ENCODE measurements at regions not wholly inside any gene's neighbourhood (a gene's known extent, or its start where the extent isn't known, plus 50 kb on each side); places are given as distances from the start of the nearest gene placed in this dataset.
"Not testable (repeated sequence)": the region's sequence is repeated elsewhere in the genome, so short reads cannot be mapped to it uniquely, and the experiment has no call there.

DNA sequence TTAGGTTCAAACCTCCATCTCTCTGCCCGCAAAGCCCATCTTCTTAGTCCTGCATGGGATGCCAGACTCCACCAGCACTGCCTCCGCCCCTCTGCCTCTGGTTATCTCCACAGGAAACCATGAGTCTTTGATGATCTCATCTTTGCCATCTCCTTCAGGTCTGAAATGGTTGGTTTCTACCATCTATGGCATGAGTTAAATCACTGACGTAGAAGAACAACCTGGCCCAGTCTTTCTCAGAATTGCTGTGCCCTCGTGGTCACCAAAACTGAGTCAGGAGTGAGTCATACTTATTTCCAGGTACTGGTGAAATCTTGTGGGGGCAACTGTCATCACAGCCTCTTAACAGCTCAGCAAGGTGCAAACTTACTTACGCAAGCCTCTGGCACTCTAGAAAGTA lies 468.7 kb upstream of the C16orf82 start:
- DNase-seq = no peak

DNA sequence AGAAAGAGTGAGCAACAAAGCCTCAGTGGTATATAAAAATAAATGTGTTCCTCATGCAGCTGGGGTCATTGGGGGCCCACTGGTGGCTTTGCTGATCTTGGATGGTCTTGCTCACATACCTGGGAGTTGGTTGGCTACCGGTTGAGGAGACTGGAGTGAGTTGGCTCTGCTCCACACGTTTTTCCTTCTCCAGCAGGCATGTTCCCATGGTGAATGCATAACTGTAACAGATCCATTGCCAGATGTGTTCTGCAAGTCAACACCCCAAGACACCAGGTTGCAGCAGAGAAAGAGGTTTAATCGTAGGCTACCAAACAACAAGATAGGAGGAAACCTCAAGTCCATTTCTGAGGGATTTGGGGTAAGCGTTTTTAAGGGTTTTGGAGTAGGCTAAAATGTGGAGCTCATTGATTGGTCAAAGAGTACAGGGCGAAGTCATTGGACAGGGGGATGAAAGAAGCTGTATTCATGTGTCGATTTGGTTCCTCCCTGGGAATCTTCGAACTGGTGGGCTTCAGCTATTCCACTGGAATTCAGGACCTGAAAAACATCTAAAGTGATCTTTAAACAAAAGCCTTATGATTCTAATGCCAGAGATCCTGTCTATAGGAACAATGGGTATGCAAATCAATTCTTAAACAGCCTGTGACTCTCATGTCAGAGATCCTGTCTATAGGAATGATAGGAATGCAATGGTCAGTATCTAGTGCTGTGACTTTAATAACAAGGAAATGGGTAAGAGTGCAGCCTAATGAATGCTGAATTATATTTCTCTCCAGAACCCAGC lies 467.5 kb upstream of the C16orf82 start:
- DNase-seq = no peak

DNA sequence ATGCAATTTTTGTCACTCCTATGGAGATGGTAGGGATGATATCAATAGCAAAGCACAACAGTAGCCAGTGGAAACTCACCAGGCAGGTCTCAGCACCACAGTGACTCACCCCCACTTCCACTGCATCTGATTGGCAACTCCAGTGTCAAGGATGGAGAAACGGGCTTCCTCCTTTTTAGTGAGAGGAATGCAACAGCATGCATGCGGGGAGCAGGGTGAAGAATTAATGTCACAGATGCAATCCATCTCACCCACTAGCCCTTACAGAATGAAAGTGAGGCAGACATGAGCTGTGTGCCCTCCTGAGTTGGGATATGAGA lies 467.0 kb upstream of the C16orf82 start:
- no peak for DNase-seq

DNA sequence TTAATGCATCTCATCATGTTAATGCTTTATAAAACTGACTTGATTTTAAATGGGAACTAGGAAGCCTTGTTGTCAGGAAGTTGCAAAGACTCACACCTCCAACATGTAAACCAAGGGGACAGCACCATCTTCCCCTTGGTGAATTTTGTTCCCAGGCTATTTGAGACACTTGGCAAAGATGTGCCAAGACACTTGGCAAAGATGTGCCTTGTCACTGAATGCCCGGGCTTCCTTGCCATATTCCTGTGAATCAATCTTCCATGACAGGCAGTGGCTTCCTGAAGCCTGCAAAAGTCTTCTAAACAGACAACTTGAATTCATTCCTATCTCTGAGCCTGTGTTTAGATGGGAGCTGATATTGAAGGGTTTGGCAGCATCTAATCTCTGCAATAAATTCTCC lies 465.4 kb upstream of the C16orf82 start:
- DNase-seq = no peak

GRCh38 chr16:26605626-26606271 lies 461.0 kb upstream of the C16orf82 start:
- DNase-seq = no peak

DNA sequence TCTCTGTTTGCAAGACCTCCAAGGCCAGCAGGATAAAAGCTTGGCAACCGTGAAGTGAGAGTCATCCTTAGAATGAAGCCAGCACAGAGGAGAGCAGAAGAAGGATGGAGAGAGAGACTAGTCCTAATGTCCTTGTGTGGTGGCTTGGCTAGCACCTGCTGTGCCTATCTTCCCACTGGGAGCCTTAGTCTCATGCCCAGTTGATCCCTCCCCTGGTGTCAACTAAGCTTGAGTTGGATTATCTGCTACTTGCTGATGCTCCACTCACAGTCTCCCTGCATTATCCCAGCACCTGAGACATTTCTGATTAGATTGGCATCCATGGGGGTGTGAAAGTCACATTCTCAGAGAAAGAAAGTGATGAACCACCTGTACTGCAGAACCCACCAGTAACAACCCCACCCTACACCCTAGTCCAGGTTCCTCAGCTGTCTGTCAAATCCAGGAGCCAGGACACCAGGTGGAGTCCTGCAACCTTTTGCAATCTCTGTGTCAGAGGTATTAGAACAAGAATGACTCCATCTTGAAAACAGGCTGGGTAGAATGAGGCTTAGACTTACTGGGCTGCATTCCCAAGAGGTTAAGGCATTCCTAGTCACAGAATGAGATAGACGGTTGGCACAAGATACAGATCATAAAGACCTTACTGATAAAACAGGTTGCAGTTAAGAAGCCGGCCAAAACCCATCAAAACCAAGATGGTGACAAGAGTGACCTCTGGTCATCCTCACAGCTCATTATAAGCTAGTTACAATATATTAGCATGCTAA lies 460.2 kb upstream of the C16orf82 start:
- DNase-seq = no peak

DNA sequence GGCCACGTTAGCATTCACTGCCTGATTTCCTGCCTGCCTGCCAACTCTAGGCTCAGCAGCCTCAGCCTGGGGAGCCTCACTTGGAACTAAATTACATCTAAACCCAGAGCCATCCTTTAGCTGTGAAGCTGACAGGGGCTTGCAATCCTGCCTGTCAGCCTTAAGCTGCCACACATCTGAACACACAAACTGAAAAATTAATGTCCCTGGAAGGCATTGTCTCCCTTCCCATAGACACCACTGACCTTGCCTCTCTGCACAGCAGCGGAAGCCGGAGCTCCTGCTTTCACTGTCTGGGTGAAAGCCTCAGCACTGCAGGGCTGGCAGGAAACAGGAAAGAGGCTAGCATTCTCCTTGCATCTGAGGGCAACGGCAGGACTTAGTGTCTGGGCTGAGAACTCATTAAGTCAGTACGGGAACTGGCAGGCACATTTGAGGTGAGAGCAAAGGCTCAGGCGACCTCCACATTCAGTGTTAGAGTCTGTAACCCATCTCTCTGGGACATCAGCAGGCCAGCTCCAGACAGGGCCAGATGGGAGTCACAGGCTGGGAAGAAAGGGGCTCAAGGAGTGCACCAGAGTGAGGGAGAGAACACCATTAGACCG lies 452.4 kb upstream of the C16orf82 start:
- DNase-seq = no peak

GRCh38 chr16:26623442-26623841 lies 443.3 kb upstream of the C16orf82 start:
- no peak for DNase-seq

DNA sequence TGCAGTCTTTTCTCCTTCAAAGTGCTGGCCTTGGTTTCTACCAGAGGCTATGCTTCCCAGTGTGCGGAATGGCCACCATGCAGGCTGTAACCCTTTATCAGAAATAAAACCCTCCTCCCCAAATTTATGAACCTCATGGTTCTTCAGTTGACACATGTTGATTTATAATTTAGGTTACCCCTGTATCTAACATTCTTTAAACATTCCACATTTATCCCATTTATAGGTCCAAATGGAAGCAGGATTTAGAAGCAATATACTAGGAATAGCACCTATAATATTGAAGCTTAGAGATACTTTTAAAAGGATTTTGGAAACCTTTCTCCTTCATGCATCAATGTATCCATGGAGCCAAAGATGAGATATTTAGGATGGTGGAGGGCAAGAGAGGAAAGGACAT lies 438.8 kb upstream of the C16orf82 start:
- DNase-seq = no peak

- DNase-seq = not testable (repeated sequence)
Observed at GRCh38 chr16:26631365-26631764, 435.4 kb upstream of the C16orf82 start.

DNA sequence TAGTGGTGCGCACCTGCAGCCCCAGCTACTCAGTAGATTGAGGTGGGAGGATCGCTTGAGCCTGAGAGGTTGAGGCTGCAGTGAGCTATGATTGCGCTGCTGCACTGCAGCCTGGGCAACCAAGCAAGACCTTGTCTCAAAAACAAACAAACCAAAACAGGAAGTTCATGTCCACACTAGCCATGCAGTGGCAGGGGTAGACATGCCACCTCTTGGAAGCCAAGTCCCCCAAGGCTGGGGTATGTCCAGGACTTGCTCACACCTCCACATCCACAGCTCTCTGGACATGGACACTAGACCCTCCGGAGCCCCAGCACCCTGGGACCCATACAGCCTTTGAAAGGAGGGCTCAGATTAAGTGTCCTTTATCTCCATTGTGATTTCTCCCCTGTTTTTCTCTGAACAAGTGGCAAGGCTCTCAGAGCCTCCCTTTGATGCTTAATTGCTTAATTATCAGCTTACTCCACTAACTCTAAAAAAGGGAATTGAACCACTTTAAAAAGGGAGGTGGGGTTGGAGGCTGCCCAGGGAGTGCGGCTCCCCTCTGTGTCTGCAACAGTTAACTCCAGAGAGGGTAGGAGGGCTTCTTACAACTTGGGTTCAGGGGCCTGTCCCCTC lies 424.6 kb upstream of the C16orf82 start:
- no peak for DNase-seq

DNA sequence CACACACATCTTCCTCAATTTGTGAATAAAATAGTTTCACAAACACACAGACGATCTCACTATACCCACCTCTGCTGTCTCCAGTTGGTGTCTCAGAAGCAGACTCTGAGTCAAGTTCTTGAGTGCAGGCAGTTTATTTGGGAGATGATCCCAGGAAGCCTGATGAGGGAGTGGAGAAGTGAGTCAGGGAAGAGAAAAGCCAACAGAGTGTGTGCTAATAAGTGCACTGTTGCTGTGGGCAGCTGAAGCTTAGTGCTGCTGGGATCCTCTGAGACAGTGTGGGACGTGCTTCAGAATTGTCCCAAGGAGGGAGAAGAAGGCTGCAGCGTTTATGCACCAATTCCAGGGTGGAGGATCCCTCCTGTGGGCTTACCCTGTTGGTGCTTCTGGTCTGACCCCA lies 423.2 kb upstream of the C16orf82 start:
- DNase-seq = no peak

DNA sequence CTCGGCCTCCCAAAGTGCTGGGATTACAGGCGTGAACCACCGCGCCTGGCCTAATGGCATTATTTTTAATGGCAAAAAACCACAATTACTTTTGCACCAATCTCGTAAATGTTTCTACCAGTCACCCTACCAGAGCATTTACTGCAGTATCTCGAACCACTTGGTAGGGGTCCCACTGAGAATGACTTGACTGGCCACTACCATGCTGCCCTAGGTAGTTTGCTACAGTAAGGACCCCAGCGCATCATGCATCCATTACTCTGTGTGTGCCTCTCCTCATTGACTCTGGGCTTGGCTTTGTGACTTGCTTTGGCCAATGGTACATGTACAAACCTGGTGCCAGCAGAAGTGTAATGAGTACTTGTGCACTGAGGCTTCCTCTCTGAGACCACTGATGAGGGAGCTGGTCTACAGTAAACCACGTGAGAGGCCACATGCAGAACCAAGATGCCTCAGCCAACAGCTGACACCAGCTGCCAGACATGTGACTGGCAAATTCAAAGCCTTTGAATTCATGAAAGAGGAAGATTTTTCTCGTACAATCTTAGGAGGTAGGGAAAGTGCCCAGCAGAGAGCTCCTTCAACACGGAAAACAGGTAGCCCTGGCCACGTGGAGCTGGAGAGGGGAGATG lies 421.7 kb upstream of the C16orf82 start:
- DNase-seq = no peak

GRCh38 chr16:26645614-26646013 lies 421.1 kb upstream of the C16orf82 start:
- DNase-seq = no peak

DNA sequence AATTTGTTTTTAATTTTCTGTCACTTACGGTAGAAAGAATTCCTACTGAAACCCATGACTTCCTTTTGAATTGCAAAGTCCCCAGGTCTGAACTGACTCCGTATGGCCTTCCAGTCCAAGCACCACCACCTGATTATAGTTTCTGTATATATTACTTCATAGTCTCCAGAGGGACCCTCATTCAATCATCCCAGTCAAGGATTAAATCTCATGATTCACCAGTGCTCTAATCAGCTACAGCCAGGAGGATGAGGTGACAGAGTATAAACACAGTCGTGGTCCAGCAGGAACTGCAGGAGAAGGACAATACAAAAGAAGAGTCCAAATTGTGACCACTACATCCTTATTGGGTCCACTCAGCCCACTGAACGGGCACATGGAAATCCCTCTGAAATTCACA lies 418.9 kb upstream of the C16orf82 start:
- DNase-seq = no peak

- no peak for DNase-seq
Observed at GRCh38 chr16:26648851-26649250, 417.9 kb upstream of the C16orf82 start.

DNA sequence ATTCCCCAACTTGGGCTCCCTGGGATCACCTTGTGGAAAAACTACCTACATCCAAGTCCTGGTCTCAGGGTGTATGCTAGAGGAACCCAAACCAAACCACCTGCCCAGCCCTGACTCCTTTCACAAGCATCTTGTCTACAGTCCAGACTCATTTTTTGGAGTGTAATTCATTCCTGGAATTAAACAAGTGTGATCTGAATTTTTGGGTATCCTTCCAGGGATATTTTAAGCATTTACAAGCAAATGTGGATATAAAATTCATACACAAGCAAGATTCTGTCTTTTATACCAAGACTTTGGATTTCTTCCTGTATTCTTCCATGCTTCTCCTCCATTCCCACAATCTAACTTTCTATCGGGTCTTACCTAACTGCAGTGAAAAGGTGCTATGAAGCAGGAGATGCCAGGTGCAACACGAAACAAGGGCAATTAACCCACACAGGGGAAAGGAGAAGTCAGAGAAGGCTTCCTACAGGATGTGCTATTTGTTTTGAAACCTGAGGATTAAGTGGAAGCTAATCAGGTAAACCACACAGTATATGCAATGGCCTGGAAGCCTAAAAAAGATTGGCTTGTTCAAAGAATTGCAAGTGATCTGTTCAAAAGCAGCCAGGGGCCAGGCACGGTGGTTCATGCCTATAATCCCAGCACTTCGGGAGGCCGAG lies 417.2 kb upstream of the C16orf82 start:
- no peak for DNase-seq

DNA sequence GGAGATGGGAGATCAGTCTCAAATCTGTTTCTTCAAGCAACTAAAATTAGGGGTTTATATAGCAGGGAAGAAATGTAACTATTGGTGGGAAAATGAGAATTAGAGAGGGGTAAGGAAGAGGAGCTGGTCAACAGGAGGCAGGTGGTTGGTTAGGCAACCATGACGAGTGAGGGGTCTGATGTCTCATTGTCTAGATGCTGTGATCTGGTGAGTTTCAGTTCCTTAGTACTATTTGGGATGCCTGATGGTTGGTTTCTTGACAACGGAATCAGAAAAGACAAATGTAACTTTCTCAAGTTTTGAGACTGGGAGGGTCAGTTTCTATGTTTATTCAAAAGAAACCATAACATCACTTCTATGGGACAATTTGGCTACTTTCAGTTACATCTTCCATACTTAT lies 415.3 kb upstream of the C16orf82 start:
- DNase-seq = no peak

- no peak for DNase-seq
Observed at GRCh38 chr16:26651884-26652283, 414.8 kb upstream of the C16orf82 start.

- no peak for DNase-seq
Observed at GRCh38 chr16:26658486-26658885, 408.2 kb upstream of the C16orf82 start.

DNA sequence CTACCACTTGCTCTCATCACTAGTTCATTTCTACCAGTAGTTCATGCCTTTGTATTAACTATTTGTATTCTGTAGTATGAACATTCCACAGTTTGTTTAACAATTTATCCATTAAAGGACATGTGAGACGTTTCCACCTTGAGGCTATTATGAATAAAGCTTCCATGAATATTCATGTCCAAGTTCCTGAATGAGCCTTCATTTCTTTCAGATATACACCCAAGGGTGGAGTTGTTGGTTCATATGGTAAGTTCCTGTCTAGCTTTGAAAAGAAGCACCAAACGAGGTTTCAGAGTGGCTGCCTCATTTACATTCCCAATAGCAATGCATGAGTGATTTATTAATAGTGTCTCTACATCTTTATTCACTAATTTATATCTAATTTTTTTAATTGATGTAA lies 407.8 kb upstream of the C16orf82 start:
- DNase-seq = no peak

- DNase-seq = no peak
Observed at GRCh38 chr16:26664086-26664485, 402.6 kb upstream of the C16orf82 start.

Measured in CD4-positive, alpha-beta T cell treated with Interleukin-17A for 4 hours (primary cell).